HCT116 (cell line): ENCODE measurements at regions not wholly inside any gene's neighbourhood (a gene's known extent, or its start where the extent isn't known, plus 50 kb on each side); places are given as distances from the start of the nearest gene placed in this dataset.

Experiments used
- CBX3 ChIP-seq: IDR thresholded peaks from 2 replicates; pipeline ENCODE4 v1.6.1; 2012; ENCODE audit warnings: low read depth
- CTCF ChIP-seq, 3 experiments: fragments of 200-600 bp in 1 of 3; sonication (generic) in 1 of 3; IDR thresholded peaks in 2 of 3; conservative IDR thresholded peaks in 1 of 3; 2 replicates each; pipeline ENCODE4 v1.5.1; 2012 to 2017; ENCODE audit warnings: low read depth in 2 of 3, low read length in 2 of 3, antibody characterized with exemption in 1 of 3, borderline replicate concordance in 1 of 3, control low read depth in 1 of 3, mild to moderate bottlenecking in 1 of 3, mixed read lengths in 1 of 3, mixed run types in 1 of 3, moderate library complexity in 1 of 3; ENCODE audit not compliant: insufficient read depth in 1 of 3
- ELF1 ChIP-seq: IDR thresholded peaks from 2 replicates; pipeline ENCODE4 v1.6.1; 2012; ENCODE audit warnings: low read depth, borderline replicate concordance
- POLR2A ChIP-seq: IDR thresholded peaks from 2 replicates; pipeline ENCODE4 v1.7.0; 2011; ENCODE audit warnings: borderline replicate concordance; ENCODE audit not compliant: insufficient read depth, insufficient read length; ENCODE audit errors: extremely low read depth
- POLR2AphosphoS5 ChIP-seq: IDR thresholded peaks from 2 replicates; pipeline ENCODE4 v1.6.1; 2011; ENCODE audit warnings: mild to moderate bottlenecking, low read depth, low read length, moderate library complexity
- REST ChIP-seq: IDR thresholded peaks from 2 replicates; pipeline ENCODE4 v1.6.1; 2012; ENCODE audit warnings: low read depth
- SP1 ChIP-seq: IDR thresholded peaks from 2 replicates; pipeline ENCODE4 v1.6.1; 2012; ENCODE audit warnings: low read depth
- ZBTB33 ChIP-seq: IDR thresholded peaks from 2 replicates; pipeline ENCODE4 v1.6.1; 2011; ENCODE audit warnings: mild to moderate bottlenecking, low read length, moderate library complexity; ENCODE audit not compliant: insufficient replicate concordance; ENCODE audit errors: extremely low read depth
- ZFX ChIP-seq: fragments of 450-650 bp; IDR thresholded peaks from 2 replicates; pipeline ENCODE4 v1.6.1; 2017
- ZNF274 ChIP-seq: fragments of 200-500 bp; sonication (Bioruptor generic); IDR thresholded peaks from 2 replicates; pipeline ENCODE4 v1.6.1; 2014; ENCODE audit warnings: mild to moderate bottlenecking, low read depth, low read length, inconsistent platforms
- TF ChIP-seq, protein P1 (sequence below): IDR thresholded peaks from 2 replicates; pipeline ENCODE4 v1.6.1; 2012

DNA sequence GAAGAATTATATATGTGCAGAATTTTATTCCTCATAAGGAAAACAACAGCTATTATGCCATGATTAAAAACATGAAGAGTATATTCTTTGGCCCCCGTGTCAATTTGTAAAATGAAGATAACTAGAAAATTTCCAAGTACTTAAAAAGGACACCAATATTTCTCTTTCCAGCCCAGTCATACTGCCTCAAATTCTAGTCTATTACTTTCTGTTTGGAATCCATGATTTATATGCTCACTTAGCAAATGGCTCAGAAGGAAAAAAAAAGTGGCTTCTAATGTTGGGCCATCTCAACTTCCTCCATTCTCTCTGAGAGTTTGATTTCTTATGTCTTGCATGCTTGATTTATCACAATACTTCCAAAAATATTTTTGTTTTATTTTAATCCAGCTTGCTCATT, 1431.1 kb downstream of the AMY1C start:
- TF ChIP-seq CTCF (IDR thresholded peaks at IDR 0.05 in 2 of 3, conservative IDR thresholded peaks at IDR 0.05 in 1 of 3; ENCODE audit: borderline replicate concordance in 1 of 3, insufficient read depth in 1 of 3, low read depth in 2 of 3, low read length in 2 of 3) (no peak), SP1 (no peak), POLR2A (no peak), CBX3 (no peak), POLR2AphosphoS5 (no peak), ZNF274 (no peak), REST (no peak), ELF1 (no peak), ZFX (no peak), ZBTB33 (no peak)
- TF ChIP-seq, protein P1, sequence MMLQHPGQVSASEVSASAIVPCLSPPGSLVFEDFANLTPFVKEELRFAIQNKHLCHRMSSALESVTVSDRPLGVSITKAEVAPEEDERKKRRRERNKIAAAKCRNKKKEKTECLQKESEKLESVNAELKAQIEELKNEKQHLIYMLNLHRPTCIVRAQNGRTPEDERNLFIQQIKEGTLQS, result no peak
